ENCODE measurements at regions not wholly inside any gene's neighbourhood (a gene's known extent, or its start where the extent isn't known, plus 50 kb on each side); places are given as distances from the start of the nearest gene placed in this dataset.

- intact Hi-C loops (cut with DNase I) = loop anchor here (2.0 to 5.0 kb wide), 3 partner anchors 88 to 213 kb away; no protein-coding TSS in a partner anchor
- Histone ChIP-seq H3K4me1 (no peaks in the 10 kb centered on the region), H3K9ac (ENCODE audit: low read depth in 2 of 2, low read length in 2 of 2) (no peak overlapping the region), H3K27me3 (no peaks in the 10 kb centered on the region), H3K36me3 (no peaks in the 10 kb centered on the region), H3K27ac (no peak overlapping the region), H3K4me3 (no peak overlapping the region), H3K9me3 (no peaks in the 10 kb centered on the region)
- DNase-seq = no peak
- no peak for TF ChIP-seq CTCF (IDR thresholded peaks at IDR 0.05)
Measured at GRCh38 chr6:56849896-56850295, 105.0 kb upstream of the BEND6 start.

GRCh38 chr6:56848105-56848504 is 106.8 kb upstream of the BEND6 start:
- H3K4me1 ChIP-seq = no peaks in the 10 kb centered on the region
- intact Hi-C loops (cut with DNase I) = no loop called here
- H3K9me3 ChIP-seq = no peaks in the 10 kb centered on the region

GRCh38 chr6:56845032-56845431 is 109.9 kb upstream of the BEND6 start:
- Histone ChIP-seq H3K4me1 (no peaks in the 10 kb centered on the region), H3K9ac (ENCODE audit: low read depth in 2 of 2, low read length in 2 of 2) (no peak overlapping the region), H3K9me3 (no peaks in the 10 kb centered on the region), H3K36me3 (no peaks in the 10 kb centered on the region), H3K27me3 (peaks cover 20% of the 10 kb centered on the region), H3K4me3 (no peak overlapping the region), H3K27ac (peak overlapping the region; percentile 66)
- intact Hi-C loops (cut with DNase I) = no loop called here
- DNase-seq = no peak
- no peak for TF ChIP-seq CTCF (IDR thresholded peaks at IDR 0.05)

More at GRCh38 chr6:56848105-56848504, 106.8 kb upstream of the BEND6 start:
- peaks cover under 1% of the 10 kb centered on the region for H3K27me3 ChIP-seq
- H3K36me3 ChIP-seq = no peaks in the 10 kb centered on the region
- H3K9ac ChIP-seq (ENCODE audit: low read depth in 2 of 2, low read length in 2 of 2) = no peak overlapping the region
- H3K4me3 ChIP-seq = no peak overlapping the region
- no peak overlapping the region for H3K27ac ChIP-seq
- TF ChIP-seq CTCF (IDR thresholded peaks at IDR 0.05) = no peak
- no peak for DNase-seq

GRCh38 chr6:56843476-56844349 is 111.2 kb upstream of the BEND6 start:
- Histone ChIP-seq H3K9me3 (no peaks in the 10 kb centered on the region), H3K27me3 (peaks cover 20% of the 10 kb centered on the region), H3K36me3 (no peaks in the 10 kb centered on the region), H3K4me1 (no peaks in the 10 kb centered on the region), H3K9ac (ENCODE audit: low read depth in 2 of 2, low read length in 2 of 2) (peak overlapping the region; percentile 55 to 74), H3K27ac (peak overlapping the region; percentile 66), H3K4me3 (peak overlapping the region; percentile 49)
- peak; percentile 41 for TF ChIP-seq CTCF (IDR thresholded peaks at IDR 0.05)
- peak; percentile 62 for DNase-seq
- intact Hi-C loops (cut with DNase I) = no loop called here

GRCh38 chr6:56842686-56843475 is 112.0 kb upstream of the BEND6 start:
- TF ChIP-seq CTCF (IDR thresholded peaks at IDR 0.05) = no peak
- Histone ChIP-seq H3K27ac (peak overlapping the region; percentile 50), H3K4me3 (peak overlapping the region; percentile 49), H3K36me3 (no peaks in the 10 kb centered on the region), H3K27me3 (peaks cover 20% of the 10 kb centered on the region), H3K9ac (ENCODE audit: low read depth in 2 of 2, low read length in 2 of 2) (peak overlapping the region; percentile 63 to 74), H3K4me1 (no peaks in the 10 kb centered on the region), H3K9me3 (no peaks in the 10 kb centered on the region)
- intact Hi-C loops (cut with DNase I) = no loop called here
- DNase-seq = no peak
